ENCODE measurements at regions not wholly inside any gene's neighbourhood (a gene's known extent, or its start where the extent isn't known, plus 50 kb on each side); places are given as distances from the start of the nearest gene placed in this dataset.
"Not testable (repeated sequence)": the region's sequence is repeated elsewhere in the genome, so short reads cannot be mapped to it uniquely, and the experiment has no call there.

DNA sequence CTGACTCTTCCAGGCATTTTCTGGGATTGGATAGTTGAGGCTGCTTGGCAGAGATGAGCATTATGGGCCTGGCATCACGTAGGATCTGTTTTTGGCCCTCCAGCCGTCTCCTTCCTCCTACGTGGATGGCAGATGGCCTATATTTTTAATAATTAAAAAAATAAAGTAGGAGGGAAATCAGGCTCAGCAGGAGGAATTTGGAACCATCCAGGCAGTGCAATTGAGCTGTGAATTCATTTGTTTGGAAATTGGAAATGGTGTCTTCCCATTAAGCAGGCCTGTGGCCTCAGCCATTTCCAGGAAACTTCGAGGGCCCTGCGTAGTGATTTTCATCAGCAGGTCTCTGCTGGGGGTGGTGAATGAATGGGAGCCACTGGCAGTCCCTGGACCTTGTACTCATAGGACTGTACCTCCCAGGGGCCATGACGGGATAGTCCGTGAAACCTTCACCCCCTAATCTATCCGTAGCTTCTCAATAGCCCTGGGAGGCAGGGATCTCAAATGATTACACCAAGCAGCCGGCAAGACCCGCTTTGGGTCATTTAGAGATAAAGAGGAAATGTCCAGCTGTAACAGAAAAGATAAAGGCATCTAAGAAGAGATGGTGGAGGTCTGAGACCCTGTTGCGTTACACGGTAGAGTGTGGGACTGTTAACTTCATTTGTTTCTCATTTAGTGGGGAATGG lies 73.1 kb upstream of the TNP1 start:
- H3K27ac ChIP-seq = no peak overlapping the region
- TF ChIP-seq ZFX (IDR thresholded peaks at IDR 0.05; ENCODE audit: borderline replicate concordance) = no peak
- TF ChIP-seq, protein P1, sequence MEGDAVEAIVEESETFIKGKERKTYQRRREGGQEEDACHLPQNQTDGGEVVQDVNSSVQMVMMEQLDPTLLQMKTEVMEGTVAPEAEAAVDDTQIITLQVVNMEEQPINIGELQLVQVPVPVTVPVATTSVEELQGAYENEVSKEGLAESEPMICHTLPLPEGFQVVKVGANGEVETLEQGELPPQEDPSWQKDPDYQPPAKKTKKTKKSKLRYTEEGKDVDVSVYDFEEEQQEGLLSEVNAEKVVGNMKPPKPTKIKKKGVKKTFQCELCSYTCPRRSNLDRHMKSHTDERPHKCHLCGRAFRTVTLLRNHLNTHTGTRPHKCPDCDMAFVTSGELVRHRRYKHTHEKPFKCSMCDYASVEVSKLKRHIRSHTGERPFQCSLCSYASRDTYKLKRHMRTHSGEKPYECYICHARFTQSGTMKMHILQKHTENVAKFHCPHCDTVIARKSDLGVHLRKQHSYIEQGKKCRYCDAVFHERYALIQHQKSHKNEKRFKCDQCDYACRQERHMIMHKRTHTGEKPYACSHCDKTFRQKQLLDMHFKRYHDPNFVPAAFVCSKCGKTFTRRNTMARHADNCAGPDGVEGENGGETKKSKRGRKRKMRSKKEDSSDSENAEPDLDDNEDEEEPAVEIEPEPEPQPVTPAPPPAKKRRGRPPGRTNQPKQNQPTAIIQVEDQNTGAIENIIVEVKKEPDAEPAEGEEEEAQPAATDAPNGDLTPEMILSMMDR (IDR thresholded peaks at IDR 0.05) = no peak

DNA sequence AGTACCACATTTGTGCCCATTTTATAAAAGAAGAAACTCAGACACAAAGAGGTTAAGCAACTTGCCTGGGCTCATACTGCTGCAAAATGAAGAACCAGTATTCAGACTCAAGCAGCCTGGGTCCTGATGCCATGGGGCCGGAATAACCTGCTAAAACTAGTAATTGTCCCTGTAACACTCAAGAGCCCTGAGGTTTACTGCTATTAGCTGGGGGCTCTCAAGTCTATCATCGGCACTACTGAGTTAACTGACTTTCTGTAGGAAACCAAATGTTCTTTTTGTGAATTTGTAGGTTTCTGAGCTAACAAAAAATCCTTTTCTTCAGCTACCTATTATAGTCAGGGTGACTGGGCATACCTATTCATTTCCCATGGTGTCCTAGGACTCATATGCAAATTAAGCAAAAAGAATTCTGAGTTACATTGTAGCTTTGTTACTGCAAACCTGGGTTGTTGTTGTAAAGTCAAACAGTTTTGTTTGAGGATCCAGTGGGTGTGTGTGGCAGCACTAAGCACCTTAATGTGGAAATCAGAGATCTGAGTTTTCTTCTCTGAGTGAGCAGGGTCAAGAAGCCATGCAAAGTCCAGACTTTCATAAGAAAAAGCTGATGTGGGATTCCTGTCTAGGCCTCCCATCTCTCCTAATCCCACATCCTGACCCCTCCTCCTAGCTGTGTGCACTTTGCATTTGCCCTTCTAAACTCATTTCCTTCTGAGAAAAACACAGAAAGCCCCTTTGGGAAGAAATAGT lies 72.4 kb upstream of the TNP1 start:
- TF ChIP-seq, protein P1 (IDR thresholded peaks at IDR 0.05) = no peak
- TF ChIP-seq ZFX (IDR thresholded peaks at IDR 0.05; ENCODE audit: borderline replicate concordance) = no peak
- no peak overlapping the region for H3K27ac ChIP-seq

DNA sequence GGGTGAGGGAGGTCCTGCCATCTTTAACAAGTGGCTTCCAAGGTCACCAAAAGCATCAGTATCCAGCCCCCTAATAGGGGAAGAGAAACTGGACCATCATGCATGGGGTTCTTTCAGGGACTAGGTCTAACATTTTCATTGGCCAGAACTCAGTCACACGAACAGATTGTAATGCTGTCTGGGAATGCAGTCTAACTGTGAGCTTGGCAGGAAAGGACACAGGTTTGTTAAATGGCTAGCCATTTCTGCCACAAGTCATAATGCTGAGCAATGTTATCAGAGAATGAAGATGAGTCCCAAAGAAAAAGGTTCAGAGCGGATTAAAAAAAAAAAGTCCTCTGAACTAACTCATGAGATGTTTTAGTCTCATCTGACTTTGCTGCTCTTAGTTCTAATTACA lies 70.9 kb upstream of the TNP1 start:
- TF ChIP-seq, protein P1 (IDR thresholded peaks at IDR 0.05) = no peak
- no peak for TF ChIP-seq ZFX (IDR thresholded peaks at IDR 0.05; ENCODE audit: borderline replicate concordance)
- H3K27ac ChIP-seq = no peak overlapping the region

DNA sequence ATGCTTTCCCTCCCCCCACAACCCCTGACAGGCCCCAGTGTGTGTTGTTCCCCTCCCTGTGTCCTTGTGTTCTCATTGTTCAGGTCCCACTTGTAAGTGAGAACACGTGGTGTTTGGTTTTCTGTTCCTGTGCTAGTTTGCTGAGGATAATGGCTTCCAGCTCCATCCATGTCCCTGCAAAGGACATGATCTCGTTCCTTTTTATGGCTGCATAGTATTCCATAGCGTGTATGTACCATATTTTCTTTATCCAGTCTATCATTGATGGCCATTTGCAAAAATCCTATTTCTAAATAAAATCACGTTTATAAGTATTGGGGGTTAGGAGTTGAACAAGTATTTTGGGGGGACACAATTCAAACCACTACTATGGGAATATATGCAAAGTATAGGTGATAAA lies 69.5 kb upstream of the TNP1 start:
- H3K27ac ChIP-seq = not testable (repeated sequence)

DNA sequence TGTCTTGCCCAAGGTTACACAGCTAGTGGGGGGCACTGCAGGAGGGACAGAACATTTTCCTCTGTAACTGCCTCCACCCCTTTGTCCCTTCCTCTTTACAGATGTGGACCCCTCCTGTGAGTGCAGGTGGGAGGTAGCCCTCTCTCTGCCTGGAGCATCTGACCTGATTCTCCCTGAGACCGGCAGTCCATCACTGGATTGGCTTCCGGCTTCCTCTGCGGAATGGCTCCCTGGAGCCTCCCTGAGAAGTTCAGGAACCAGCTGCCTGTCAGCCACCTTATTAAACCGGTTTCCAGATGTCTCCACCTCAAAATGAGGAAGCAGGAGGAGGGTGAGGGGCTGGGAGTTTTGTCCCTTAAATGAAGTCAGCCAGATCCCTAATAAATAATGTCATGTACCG lies 67.3 kb upstream of the TNP1 start:
- H3K27ac ChIP-seq = no peak overlapping the region
- TF ChIP-seq, protein P1 (IDR thresholded peaks at IDR 0.05) = no peak
- no peak for TF ChIP-seq ZFX (IDR thresholded peaks at IDR 0.05; ENCODE audit: borderline replicate concordance)

DNA sequence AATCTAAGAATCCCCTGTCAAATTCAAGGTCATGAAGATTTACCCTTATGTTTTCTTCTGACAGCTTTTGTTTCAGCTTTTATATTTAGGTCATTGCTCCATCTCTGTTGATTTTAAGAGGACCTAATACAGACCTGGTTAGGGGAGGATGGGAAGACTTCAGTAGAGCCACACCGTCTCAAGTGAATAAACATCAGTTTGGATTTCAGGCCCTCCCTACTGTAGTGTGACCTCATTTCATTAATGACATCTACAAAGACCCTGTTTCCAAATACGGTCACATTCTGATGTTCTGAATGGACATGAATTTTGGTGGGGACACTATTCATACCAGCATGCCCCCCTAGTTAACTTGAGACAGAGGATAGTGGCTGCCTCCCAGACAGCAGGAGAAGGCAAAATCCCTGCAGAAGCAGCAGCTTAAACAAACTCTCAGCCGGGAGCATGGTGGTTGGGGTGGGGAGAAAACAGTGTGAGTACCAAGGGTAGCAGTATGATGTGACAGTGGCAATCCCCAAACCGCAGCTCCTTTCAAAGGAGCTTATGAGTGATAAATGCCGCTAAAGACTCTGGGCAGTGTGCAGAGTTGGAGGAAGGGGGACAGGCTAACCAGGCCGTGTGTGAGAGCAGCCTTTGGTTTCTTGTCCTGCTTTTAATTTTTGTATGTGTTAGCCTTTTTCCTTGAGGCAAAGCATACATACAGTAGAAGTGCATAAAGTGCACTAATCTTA lies 65.9 kb upstream of the TNP1 start:
- no peak overlapping the region for H3K27ac ChIP-seq
- TF ChIP-seq ZFX (IDR thresholded peaks at IDR 0.05; ENCODE audit: borderline replicate concordance) = no peak
- TF ChIP-seq, protein P1 (IDR thresholded peaks at IDR 0.05) = no peak

DNA sequence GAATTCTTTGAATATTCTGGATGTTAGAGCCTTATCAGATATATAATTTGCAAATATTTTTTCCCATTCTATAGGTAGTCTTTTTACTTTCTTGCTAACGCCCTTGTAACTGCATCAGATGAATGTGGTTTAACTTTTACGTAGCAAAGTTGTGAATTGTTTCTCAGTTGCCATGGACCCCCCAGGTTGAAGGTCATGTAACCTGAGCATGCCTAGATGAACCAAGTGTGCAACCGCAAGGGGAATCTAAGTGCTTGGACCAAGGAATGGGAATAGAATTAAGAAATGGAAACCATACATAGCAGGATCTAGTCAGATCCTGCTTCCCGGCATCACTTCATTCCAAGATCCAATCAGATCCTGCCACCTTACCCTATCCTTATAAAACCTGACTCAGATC lies 65.1 kb upstream of the TNP1 start:
- TF ChIP-seq ZFX (IDR thresholded peaks at IDR 0.05; ENCODE audit: borderline replicate concordance) = no peak
- TF ChIP-seq, protein P1 (IDR thresholded peaks at IDR 0.05) = no peak
- H3K27ac ChIP-seq = no peak overlapping the region
